WTC11 (cell line): ENCODE measurements at regions not wholly inside any gene's neighbourhood (a gene's known extent, or its start where the extent isn't known, plus 50 kb on each side); places are given as distances from the start of the nearest gene placed in this dataset.

Source experiments
- SMAD3 ChIP-seq: sonication (generic); formaldehyde crosslinking; IDR thresholded peaks from 2 replicates; pipeline ENCODE4 v1.8.0; 2022; ENCODE audit warnings: missing genetic modification reagents, mild to moderate bottlenecking, borderline replicate concordance
- TEAD1 ChIP-seq: sonication (generic); formaldehyde crosslinking; IDR thresholded peaks from 2 replicates; pipeline ENCODE4 v1.8.0; 2022; ENCODE audit warnings: mild to moderate bottlenecking, missing genetic modification reagents

GRCh38 chr5:2166306-2166978 is 283.7 kb upstream of the IRX4 start:
- no peak for TF ChIP-seq SMAD3 (CRISPR knock-in tag)
- no peak for TF ChIP-seq TEAD1 (CRISPR knock-in tag)
